ENCODE measurements at regions not wholly inside any gene's neighbourhood (a gene's known extent, or its start where the extent isn't known, plus 50 kb on each side); places are given as distances from the start of the nearest gene placed in this dataset.

DNA sequence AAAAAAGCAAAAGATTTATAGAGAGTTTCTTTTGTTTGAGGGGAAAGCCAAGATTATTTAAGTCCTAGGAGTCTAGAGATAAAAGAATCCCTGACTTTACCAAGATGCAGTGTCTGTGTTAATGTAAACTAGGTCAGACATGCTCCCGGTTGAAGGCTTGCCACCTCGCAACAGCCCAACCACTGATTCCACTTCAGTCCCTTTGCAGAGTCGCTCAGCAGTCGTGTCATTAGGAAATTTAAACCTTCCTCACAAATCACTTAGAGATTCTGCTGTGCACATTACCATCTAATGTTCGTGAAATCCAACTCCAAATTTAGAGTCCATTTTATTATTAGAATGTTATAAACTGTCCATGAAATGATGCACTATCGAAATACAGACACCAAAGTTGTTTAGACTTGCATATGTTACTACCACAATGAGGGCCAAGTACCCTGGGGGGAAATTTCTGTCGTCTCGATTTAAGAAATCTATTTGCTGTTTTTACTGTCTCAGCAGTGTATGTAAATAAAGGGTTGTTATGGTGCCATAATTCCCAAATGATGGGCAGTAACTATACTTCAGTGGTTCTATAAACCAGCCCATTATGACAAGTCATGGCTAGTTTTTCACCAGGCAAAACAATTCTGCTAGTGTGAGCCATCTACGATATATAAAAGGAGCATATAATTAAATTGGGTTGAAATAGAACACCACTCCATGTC lies 101.4 kb upstream of the MTNR1B start (continued):
- TF ChIP-seq, protein P1, sequence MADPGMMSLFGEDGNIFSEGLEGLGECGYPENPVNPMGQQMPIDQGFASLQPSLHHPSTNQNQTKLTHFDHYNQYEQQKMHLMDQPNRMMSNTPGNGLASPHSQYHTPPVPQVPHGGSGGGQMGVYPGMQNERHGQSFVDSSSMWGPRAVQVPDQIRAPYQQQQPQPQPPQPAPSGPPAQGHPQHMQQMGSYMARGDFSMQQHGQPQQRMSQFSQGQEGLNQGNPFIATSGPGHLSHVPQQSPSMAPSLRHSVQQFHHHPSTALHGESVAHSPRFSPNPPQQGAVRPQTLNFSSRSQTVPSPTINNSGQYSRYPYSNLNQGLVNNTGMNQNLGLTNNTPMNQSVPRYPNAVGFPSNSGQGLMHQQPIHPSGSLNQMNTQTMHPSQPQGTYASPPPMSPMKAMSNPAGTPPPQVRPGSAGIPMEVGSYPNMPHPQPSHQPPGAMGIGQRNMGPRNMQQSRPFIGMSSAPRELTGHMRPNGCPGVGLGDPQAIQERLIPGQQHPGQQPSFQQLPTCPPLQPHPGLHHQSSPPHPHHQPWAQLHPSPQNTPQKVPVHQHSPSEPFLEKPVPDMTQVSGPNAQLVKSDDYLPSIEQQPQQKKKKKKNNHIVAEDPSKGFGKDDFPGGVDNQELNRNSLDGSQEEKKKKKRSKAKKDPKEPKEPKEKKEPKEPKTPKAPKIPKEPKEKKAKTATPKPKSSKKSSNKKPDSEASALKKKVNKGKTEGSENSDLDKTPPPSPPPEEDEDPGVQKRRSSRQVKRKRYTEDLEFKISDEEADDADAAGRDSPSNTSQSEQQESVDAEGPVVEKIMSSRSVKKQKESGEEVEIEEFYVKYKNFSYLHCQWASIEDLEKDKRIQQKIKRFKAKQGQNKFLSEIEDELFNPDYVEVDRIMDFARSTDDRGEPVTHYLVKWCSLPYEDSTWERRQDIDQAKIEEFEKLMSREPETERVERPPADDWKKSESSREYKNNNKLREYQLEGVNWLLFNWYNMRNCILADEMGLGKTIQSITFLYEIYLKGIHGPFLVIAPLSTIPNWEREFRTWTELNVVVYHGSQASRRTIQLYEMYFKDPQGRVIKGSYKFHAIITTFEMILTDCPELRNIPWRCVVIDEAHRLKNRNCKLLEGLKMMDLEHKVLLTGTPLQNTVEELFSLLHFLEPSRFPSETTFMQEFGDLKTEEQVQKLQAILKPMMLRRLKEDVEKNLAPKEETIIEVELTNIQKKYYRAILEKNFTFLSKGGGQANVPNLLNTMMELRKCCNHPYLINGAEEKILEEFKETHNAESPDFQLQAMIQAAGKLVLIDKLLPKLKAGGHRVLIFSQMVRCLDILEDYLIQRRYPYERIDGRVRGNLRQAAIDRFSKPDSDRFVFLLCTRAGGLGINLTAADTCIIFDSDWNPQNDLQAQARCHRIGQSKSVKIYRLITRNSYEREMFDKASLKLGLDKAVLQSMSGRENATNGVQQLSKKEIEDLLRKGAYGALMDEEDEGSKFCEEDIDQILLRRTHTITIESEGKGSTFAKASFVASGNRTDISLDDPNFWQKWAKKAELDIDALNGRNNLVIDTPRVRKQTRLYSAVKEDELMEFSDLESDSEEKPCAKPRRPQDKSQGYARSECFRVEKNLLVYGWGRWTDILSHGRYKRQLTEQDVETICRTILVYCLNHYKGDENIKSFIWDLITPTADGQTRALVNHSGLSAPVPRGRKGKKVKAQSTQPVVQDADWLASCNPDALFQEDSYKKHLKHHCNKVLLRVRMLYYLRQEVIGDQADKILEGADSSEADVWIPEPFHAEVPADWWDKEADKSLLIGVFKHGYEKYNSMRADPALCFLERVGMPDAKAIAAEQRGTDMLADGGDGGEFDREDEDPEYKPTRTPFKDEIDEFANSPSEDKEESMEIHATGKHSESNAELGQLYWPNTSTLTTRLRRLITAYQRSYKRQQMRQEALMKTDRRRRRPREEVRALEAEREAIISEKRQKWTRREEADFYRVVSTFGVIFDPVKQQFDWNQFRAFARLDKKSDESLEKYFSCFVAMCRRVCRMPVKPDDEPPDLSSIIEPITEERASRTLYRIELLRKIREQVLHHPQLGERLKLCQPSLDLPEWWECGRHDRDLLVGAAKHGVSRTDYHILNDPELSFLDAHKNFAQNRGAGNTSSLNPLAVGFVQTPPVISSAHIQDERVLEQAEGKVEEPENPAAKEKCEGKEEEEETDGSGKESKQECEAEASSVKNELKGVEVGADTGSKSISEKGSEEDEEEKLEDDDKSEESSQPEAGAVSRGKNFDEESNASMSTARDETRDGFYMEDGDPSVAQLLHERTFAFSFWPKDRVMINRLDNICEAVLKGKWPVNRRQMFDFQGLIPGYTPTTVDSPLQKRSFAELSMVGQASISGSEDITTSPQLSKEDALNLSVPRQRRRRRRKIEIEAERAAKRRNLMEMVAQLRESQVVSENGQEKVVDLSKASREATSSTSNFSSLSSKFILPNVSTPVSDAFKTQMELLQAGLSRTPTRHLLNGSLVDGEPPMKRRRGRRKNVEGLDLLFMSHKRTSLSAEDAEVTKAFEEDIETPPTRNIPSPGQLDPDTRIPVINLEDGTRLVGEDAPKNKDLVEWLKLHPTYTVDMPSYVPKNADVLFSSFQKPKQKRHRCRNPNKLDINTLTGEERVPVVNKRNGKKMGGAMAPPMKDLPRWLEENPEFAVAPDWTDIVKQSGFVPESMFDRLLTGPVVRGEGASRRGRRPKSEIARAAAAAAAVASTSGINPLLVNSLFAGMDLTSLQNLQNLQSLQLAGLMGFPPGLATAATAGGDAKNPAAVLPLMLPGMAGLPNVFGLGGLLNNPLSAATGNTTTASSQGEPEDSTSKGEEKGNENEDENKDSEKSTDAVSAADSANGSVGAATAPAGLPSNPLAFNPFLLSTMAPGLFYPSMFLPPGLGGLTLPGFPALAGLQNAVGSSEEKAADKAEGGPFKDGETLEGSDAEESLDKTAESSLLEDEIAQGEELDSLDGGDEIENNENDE (IDR thresholded peaks at IDR 0.05; ENCODE audit: insufficient replicate concordance, low read length): no peak
